ENCODE measurements at regions not wholly inside any gene's neighbourhood (a gene's known extent, or its start where the extent isn't known, plus 50 kb on each side); places are given as distances from the start of the nearest gene placed in this dataset.
A peak's percentile ranks its signal among the peaks of the same experiment; 100 is the strongest.

DNA sequence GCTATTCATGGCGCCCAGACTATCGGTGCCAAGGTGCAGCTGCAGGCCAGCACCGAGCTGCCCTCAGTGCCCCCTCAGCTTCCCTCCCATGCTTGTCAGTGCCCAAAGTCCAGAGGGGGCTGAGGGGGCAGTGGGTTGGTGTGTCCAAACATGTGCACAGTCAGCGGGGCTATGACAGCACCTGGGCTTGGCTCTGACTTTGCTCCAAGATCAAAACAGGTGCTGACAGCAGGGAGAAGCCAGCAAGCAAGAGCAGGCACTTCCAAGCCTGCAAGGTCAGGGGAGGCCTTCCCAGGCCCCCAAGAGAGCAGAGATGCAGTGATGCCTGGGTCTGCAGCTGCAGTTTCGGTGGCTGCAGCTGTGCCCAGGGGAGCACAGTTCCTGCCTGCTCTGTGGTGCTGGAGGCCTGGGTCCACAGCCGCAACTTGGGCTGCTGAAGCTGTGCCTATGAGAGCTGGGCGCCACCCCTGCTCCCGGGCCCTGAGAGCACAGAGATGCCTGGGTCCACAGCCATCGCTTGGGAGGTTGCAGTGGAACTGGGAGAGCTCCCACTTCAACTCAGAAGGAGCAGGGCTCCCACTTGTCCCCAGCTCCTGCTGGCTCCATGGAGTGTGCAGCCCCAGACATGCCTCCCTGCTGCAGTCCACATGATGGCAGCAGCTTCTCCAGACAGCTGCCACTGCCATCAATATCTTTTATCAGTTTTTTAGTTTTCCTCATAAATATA lies 775.3 kb upstream of the POU3F3 start:
- Histone ChIP-seq H3K9ac (no peak overlapping the region), H3K4me1 (ENCODE audit: control insufficient read depth in 1 of 2, insufficient read depth in 2 of 2, low read depth in 1 of 2, low read length in 1 of 2) (no peaks in the 10 kb centered on the region), H3K27ac (ENCODE audit: low read depth in 2 of 2, low read length in 1 of 2) (no peak overlapping the region), H3K9me2 (no peaks in the 10 kb centered on the region), H3K79me2 (ENCODE audit: insufficient read depth) (no peaks in the 10 kb centered on the region), H3K9me3 (0 out of 2 replicates have a peak, but pooled peaks cover 2% of the 10 kb centered on the region), H3K4me3 (ENCODE audit: low read depth in 2 of 2, low read length in 1 of 2) (no peak overlapping the region), H3K36me3 (replicated peaks in 1 of 2; ENCODE audit: control insufficient read depth in 1 of 2, insufficient read depth in 2 of 2, low read length in 1 of 2) (no peaks in the 10 kb centered on the region), H3K27me3 (ENCODE audit: insufficient read depth) (no peaks in the 10 kb centered on the region), H3K4me2 (no peak overlapping the region), H3F3A (replicated peaks; ENCODE audit: insufficient read depth) (no peaks in the 10 kb centered on the region), H4K20me1 (ENCODE audit: insufficient read depth) (no peaks in the 10 kb centered on the region), H2AFZ (ENCODE audit: low read depth) (no peak overlapping the region)
- DNase-seq = no peak
- CTCF ChIA-PET = interaction anchor here (0.6 to 1.5 kb wide), 5 partner anchors 11 to 798 kb away, joined by 3 to 5 read pairs (median 4); no protein-coding TSS in a partner anchor
- POLR2A ChIA-PET = no interaction called here
- WGBS (ENCODE audit: low lambda C conversion rate) = 19% methylated on average over 3 of the region's 9 CpGs
- no peak for TF ChIP-seq TCF12 (IDR thresholded peaks at IDR 0.05)
- TF ChIP-seq RAD21 (IDR thresholded peaks at IDR 0.05; ENCODE audit: low read length) = 0 out of 2 replicates have a peak, but pooled peaks have one; percentile 19
- TF ChIP-seq, protein P1, sequence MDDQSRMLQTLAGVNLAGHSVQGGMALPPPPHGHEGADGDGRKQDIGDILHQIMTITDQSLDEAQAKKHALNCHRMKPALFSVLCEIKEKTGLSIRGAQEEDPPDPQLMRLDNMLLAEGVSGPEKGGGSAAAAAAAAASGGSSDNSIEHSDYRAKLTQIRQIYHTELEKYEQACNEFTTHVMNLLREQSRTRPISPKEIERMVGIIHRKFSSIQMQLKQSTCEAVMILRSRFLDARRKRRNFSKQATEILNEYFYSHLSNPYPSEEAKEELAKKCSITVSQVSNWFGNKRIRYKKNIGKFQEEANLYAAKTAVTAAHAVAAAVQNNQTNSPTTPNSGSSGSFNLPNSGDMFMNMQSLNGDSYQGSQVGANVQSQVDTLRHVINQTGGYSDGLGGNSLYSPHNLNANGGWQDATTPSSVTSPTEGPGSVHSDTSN (IDR thresholded peaks at IDR 0.05) = no peak
- TF ChIP-seq, protein P2, sequence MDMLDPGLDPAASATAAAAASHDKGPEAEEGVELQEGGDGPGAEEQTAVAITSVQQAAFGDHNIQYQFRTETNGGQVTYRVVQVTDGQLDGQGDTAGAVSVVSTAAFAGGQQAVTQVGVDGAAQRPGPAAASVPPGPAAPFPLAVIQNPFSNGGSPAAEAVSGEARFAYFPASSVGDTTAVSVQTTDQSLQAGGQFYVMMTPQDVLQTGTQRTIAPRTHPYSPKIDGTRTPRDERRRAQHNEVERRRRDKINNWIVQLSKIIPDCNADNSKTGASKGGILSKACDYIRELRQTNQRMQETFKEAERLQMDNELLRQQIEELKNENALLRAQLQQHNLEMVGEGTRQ (IDR thresholded peaks at IDR 0.05; ENCODE audit: borderline replicate concordance, low read depth, low read length) = no peak
- no peak for TF ChIP-seq RCOR1 (IDR thresholded peaks at IDR 0.05; ENCODE audit: low read length)
- TF ChIP-seq, protein P3, sequence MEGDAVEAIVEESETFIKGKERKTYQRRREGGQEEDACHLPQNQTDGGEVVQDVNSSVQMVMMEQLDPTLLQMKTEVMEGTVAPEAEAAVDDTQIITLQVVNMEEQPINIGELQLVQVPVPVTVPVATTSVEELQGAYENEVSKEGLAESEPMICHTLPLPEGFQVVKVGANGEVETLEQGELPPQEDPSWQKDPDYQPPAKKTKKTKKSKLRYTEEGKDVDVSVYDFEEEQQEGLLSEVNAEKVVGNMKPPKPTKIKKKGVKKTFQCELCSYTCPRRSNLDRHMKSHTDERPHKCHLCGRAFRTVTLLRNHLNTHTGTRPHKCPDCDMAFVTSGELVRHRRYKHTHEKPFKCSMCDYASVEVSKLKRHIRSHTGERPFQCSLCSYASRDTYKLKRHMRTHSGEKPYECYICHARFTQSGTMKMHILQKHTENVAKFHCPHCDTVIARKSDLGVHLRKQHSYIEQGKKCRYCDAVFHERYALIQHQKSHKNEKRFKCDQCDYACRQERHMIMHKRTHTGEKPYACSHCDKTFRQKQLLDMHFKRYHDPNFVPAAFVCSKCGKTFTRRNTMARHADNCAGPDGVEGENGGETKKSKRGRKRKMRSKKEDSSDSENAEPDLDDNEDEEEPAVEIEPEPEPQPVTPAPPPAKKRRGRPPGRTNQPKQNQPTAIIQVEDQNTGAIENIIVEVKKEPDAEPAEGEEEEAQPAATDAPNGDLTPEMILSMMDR (IDR thresholded peaks at IDR 0.05) = no peak

DNA sequence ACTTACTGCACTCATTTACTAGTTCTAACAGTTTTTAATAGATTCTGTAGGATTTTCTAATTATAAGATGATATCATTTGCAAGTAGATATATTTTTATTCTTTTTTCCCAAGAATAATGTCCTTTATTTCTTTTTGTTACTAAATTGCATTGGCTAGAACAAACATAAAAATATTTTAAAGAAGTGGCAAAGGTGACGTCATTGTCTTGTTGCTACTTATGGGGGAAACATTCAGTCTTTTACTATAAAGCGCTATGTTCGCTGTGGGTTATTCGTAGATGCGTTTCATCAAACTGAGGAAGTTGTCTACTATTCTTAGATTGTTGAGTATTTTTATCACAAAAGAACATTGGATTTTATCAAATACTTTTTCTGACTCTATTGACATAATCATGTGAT lies 765.2 kb upstream of the POU3F3 start:
- H2AFZ ChIP-seq (ENCODE audit: low read depth) = no peak overlapping the region
- 77% methylated on average over 5 of the region's 5 CpGs for whole genome bisulfite sequencing (ENCODE audit: low lambda C conversion rate)
- H3K27ac ChIP-seq (ENCODE audit: low read depth in 2 of 2, low read length in 1 of 2) = no peak overlapping the region
- H3F3A ChIP-seq (replicated peaks; ENCODE audit: insufficient read depth) = no peaks in the 10 kb centered on the region
- H3K4me3 ChIP-seq (ENCODE audit: low read depth in 2 of 2, low read length in 1 of 2) = no peak overlapping the region
- no peaks in the 10 kb centered on the region for H3K27me3 ChIP-seq (ENCODE audit: insufficient read depth)
- no peaks in the 10 kb centered on the region for H3K9me3 ChIP-seq
- ChIA-PET CTCF (interaction anchor here (1.2 kb wide), 1 partner anchor 8 kb away, joined by 3 read pairs; no protein-coding TSS in a partner anchor), POLR2A (no interaction called here)
- no peaks in the 10 kb centered on the region for H3K9me2 ChIP-seq
- no peaks in the 10 kb centered on the region for H3K4me1 ChIP-seq (ENCODE audit: control insufficient read depth in 1 of 2, insufficient read depth in 2 of 2, low read depth in 1 of 2, low read length in 1 of 2)
- no peak overlapping the region for H3K9ac ChIP-seq
- no peak for DNase-seq
- no peak overlapping the region for H3K4me2 ChIP-seq
- no peaks in the 10 kb centered on the region for H3K79me2 ChIP-seq (ENCODE audit: insufficient read depth)
- H3K36me3 ChIP-seq (replicated peaks in 1 of 2; ENCODE audit: control insufficient read depth in 1 of 2, insufficient read depth in 2 of 2, low read length in 1 of 2) = no peaks in the 10 kb centered on the region
- no peaks in the 10 kb centered on the region for H4K20me1 ChIP-seq (ENCODE audit: insufficient read depth)
- TF ChIP-seq, protein P4, sequence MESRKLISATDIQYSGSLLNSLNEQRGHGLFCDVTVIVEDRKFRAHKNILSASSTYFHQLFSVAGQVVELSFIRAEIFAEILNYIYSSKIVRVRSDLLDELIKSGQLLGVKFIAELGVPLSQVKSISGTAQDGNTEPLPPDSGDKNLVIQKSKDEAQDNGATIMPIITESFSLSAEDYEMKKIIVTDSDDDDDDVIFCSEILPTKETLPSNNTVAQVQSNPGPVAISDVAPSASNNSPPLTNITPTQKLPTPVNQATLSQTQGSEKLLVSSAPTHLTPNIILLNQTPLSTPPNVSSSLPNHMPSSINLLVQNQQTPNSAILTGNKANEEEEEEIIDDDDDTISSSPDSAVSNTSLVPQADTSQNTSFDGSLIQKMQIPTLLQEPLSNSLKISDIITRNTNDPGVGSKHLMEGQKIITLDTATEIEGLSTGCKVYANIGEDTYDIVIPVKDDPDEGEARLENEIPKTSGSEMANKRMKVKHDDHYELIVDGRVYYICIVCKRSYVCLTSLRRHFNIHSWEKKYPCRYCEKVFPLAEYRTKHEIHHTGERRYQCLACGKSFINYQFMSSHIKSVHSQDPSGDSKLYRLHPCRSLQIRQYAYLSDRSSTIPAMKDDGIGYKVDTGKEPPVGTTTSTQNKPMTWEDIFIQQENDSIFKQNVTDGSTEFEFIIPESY (IDR thresholded peaks at IDR 0.05; ENCODE audit: borderline replicate concordance, low read depth) = no peak
- TF ChIP-seq, protein P5, sequence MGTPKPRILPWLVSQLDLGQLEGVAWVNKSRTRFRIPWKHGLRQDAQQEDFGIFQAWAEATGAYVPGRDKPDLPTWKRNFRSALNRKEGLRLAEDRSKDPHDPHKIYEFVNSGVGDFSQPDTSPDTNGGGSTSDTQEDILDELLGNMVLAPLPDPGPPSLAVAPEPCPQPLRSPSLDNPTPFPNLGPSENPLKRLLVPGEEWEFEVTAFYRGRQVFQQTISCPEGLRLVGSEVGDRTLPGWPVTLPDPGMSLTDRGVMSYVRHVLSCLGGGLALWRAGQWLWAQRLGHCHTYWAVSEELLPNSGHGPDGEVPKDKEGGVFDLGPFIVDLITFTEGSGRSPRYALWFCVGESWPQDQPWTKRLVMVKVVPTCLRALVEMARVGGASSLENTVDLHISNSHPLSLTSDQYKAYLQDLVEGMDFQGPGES (IDR thresholded peaks at IDR 0.05; ENCODE audit: low read depth, low read length) = no peak
- TF ChIP-seq SIN3A (IDR thresholded peaks at IDR 0.05; ENCODE audit: borderline replicate concordance, low read depth, low read length) (no peak), RFX5 (IDR thresholded peaks at IDR 0.05; ENCODE audit: low read length) (no peak), FOXJ3 (CRISPR knock-in tag; IDR thresholded peaks at IDR 0.05) (no peak), SMC3 (IDR thresholded peaks at IDR 0.05; ENCODE audit: low read depth, low read length) (no peak)
- TF ChIP-seq, protein P6, sequence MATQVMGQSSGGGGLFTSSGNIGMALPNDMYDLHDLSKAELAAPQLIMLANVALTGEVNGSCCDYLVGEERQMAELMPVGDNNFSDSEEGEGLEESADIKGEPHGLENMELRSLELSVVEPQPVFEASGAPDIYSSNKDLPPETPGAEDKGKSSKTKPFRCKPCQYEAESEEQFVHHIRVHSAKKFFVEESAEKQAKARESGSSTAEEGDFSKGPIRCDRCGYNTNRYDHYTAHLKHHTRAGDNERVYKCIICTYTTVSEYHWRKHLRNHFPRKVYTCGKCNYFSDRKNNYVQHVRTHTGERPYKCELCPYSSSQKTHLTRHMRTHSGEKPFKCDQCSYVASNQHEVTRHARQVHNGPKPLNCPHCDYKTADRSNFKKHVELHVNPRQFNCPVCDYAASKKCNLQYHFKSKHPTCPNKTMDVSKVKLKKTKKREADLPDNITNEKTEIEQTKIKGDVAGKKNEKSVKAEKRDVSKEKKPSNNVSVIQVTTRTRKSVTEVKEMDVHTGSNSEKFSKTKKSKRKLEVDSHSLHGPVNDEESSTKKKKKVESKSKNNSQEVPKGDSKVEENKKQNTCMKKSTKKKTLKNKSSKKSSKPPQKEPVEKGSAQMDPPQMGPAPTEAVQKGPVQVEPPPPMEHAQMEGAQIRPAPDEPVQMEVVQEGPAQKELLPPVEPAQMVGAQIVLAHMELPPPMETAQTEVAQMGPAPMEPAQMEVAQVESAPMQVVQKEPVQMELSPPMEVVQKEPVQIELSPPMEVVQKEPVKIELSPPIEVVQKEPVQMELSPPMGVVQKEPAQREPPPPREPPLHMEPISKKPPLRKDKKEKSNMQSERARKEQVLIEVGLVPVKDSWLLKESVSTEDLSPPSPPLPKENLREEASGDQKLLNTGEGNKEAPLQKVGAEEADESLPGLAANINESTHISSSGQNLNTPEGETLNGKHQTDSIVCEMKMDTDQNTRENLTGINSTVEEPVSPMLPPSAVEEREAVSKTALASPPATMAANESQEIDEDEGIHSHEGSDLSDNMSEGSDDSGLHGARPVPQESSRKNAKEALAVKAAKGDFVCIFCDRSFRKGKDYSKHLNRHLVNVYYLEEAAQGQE (IDR thresholded peaks at IDR 0.05; ENCODE audit: low read depth, low read length) = no peak
- TF ChIP-seq, protein P1 (IDR thresholded peaks at IDR 0.05) = no peak
